Peyer's patch (tissue), 4 donors: ENCODE measurements at regions not wholly inside any gene's neighbourhood (a gene's known extent, or its start where the extent isn't known, plus 50 kb on each side); places are given as distances from the start of the nearest gene placed in this dataset.
A peak's percentile ranks its signal among the peaks of the same experiment; 100 is the strongest.

ENCODE experiments used
- DNase-seq, 3 donors: peaks; one replicate each; pipeline ENCODE4 v3.0.0-alpha.2; 2017 to 2019
- H3K27ac ChIP-seq, 4 donors: fragments of 200-600 bp; sonication (generic); one replicate each; pipeline ENCODE4 v1.5.1; 2016 to 2019
- H3K27me3 ChIP-seq, 2 donors: fragments of 200-600 bp; sonication (generic); one replicate each; pipeline ENCODE4 v1.5.1; 2019
- H3K36me3 ChIP-seq, 3 donors: fragments of 200-600 bp; sonication (generic); one replicate each; pipeline ENCODE4 v1.5.1; 2016 to 2019
- H3K4me1 ChIP-seq, 4 donors: fragments of 200-600 bp; sonication (generic); one replicate each; pipeline ENCODE4 v1.5.1; 2016 to 2019
- H3K4me3 ChIP-seq, 4 donors: fragments of 200-600 bp; sonication (generic); 1 replicate in 3 of 4; 2 replicates in 1 of 4; pipeline ENCODE4 v1.5.1; 2016 to 2019; ENCODE audit warnings: mild to moderate bottlenecking in 1 of 4
- H3K9me3 ChIP-seq, 4 donors: fragments of 200-600 bp; sonication (generic); one replicate each; pipeline ENCODE4 v1.5.1; 2016 to 2019; ENCODE audit warnings: mild to moderate bottlenecking in 1 of 4
- CTCF ChIP-seq, 6 experiments: fragments of 450-650 bp in 4 of 6; fragments of 200-600 bp in 2 of 6; sonication (generic) in 1 of 6; IDR thresholded peaks; one replicate each; pipeline ENCODE4 v1.5.1; 2017 to 2019; ENCODE audit warnings: antibody characterized with exemption in 6 of 6, mild to moderate bottlenecking in 3 of 6, moderate library complexity in 1 of 6
- POLR2A ChIP-seq, 2 donors: fragments of 450-650 bp; IDR thresholded peaks; one replicate each; pipeline ENCODE4 v1.5.1; 2017; ENCODE audit warnings: antibody characterized with exemption in 2 of 2, mild to moderate bottlenecking in 2 of 2, moderate library complexity in 2 of 2

DNA sequence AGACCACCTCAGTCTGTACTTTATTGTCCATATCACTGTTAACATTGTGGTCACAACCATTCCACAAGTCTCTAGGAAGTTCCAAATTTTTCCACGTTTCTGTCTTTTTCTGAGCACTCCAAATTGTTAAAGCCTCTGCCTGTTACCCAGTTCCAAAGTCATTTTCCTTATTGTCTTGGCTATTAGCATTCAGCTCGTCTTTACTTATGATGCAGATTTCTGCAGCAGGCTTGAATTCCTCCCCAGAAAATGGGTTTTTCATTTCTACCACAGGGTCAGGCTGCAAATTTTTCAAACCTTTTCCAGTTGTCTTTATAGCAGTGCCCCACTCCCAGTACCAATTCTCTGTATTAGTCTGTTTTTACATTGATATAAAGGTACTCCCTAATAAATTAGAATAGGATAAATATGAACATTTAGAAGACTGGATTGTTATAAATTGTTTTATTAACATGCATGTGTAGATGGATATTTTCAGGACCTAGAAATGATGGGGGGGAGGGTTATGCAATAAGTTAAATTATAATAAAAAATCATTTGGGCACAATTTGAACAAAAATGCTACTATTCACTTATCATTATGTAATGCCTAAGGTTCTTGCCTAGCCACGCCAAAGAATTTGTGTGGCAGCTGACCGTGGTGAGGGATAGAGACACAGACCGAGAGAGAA is 595.3 kb upstream of the ADGRB3 start:
- Histone ChIP-seq H3K9me3 (no peaks in the 10 kb centered on the region), H3K4me1 (no peaks in the 10 kb centered on the region), H3K36me3 (no peaks in the 10 kb centered on the region), H3K4me3 (no peak overlapping the region), H3K27me3 (no peaks in the 10 kb centered on the region), H3K27ac (no peak overlapping the region)
- no peak for DNase-seq
- no peak for TF ChIP-seq POLR2A (IDR thresholded peaks at IDR 0.05)
- no peak for TF ChIP-seq CTCF (IDR thresholded peaks at IDR 0.05)

DNA sequence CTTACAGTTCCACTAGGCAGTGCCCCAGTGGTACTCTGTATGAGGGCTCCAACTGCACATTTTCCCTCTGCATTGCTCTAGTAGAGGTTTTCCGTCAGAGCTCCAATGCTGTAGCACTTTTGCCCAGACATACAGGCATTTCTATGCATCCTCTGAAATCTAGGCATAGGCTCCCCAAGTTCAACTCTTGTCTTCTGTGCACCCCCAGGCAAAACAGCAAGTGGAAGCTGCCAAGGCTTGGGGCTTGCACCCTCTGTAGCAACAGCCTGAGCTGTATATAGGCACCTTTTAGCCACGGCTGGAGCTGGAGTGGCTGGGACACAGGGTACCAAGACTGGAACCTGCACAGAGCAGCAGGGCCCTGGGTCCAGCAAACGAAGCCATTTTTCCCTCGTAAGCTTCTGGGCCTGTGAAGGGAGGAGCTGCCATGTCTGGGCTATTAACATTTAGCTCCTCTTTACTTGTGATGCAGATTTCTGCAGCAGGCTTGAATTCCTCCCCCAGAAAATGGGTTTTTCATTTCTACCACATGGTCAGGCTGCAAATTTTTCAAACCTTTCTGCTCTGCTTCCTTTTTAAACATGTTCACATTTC is 596.2 kb upstream of the ADGRB3 start:
- no peak for TF ChIP-seq POLR2A (IDR thresholded peaks at IDR 0.05)
- no peak for TF ChIP-seq CTCF (IDR thresholded peaks at IDR 0.05)
- Histone ChIP-seq H3K36me3 (no peaks in the 10 kb centered on the region), H3K9me3 (no peaks in the 10 kb centered on the region)

DNA sequence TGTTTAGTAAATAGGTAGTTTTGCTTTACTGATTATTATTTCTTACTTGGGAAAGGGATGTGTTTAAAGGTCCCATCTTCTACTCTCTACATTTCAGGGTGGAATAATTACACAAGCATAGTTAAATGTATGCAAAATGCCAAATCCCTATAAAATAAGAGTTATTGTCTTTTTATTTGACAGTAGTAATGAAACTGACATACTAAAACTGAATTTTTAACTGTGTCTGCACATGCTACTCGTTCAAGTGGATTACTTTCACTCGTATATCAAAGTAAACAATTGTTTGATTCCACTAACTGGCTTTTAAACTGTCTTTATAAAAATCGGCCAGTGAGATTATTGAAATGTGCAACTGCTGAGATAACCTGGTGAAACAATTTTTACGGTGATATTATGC is 602.9 kb upstream of the ADGRB3 start:
- DNase-seq, result no peak
- H3K9me3 ChIP-seq, result no peaks in the 10 kb centered on the region
- TF ChIP-seq POLR2A (IDR thresholded peaks at IDR 0.05) (no peak), CTCF (IDR thresholded peaks at IDR 0.05) (no peak)
- H3K4me1 ChIP-seq, result no peaks in the 10 kb centered on the region
- H3K4me3 ChIP-seq, result no peak overlapping the region
- H3K27me3 ChIP-seq, result no peaks in the 10 kb centered on the region
- H3K36me3 ChIP-seq, result no peaks in the 10 kb centered on the region
- H3K27ac ChIP-seq, result no peak overlapping the region

More for the DNA sequence above, 596.2 kb upstream of the ADGRB3 start:
- Histone ChIP-seq H3K4me3 (no peak overlapping the region), H3K27ac (no peak overlapping the region), H3K4me1 (no peaks in the 10 kb centered on the region), H3K27me3 (no peaks in the 10 kb centered on the region)
- peak in 1 of 3 donors; percentile 26 for DNase-seq

GRCh38 chr6:68031054-68031453 is 604.0 kb upstream of the ADGRB3 start:
- H3K9me3 ChIP-seq, result no peaks in the 10 kb centered on the region
- DNase-seq, result no peak
- no peaks in the 10 kb centered on the region for H3K4me1 ChIP-seq
- no peak overlapping the region for H3K27ac ChIP-seq
- no peak overlapping the region for H3K4me3 ChIP-seq
- no peaks in the 10 kb centered on the region for H3K27me3 ChIP-seq
- no peaks in the 10 kb centered on the region for H3K36me3 ChIP-seq
- TF ChIP-seq CTCF (IDR thresholded peaks at IDR 0.05), result no peak
- TF ChIP-seq POLR2A (IDR thresholded peaks at IDR 0.05), result no peak

DNA sequence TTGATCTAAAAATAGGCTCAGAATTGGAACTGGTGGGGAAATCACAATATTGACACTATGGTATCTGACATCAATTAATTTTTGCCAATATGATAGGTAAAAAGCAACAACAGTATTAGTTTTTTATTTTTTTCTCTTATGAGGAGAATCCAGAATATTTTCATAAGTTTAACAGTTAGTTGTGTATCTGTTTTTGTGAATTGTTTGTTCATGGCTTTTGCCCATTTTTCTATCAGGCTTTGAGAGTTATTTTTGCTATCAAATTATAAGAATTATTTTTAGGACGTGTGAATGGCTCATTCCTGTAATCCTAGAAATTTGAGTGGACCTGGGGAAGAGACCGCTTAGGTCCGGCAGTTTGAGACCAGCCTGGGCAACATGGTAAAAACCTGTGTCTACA is 608.6 kb upstream of the ADGRB3 start:
- DNase-seq, result no peak
- no peak for TF ChIP-seq CTCF (IDR thresholded peaks at IDR 0.05)
- TF ChIP-seq POLR2A (IDR thresholded peaks at IDR 0.05), result no peak
- no peak overlapping the region for H3K4me3 ChIP-seq
- no peak overlapping the region for H3K27ac ChIP-seq
- no peaks in the 10 kb centered on the region for H3K36me3 ChIP-seq
- no peaks in the 10 kb centered on the region for H3K27me3 ChIP-seq
- H3K4me1 ChIP-seq, result no peaks in the 10 kb centered on the region
- H3K9me3 ChIP-seq, result no peaks in the 10 kb centered on the region
